HTR-8/SVneo (cell line): ENCODE measurements at regions not wholly inside any gene's neighbourhood (a gene's known extent, or its start where the extent isn't known, plus 50 kb on each side); places are given as distances from the start of the nearest gene placed in this dataset.

Experiments used
- DNase-seq: peaks from one replicate; pipeline ENCODE4 v3.0.0; 2011; ENCODE audit warnings: low spot score, mixed read lengths; ENCODE audit not compliant: insufficient read length
- FAIRE-seq: peaks from 2 replicates; lab custom pipeline; 2011; peaks lifted over from hg19 to GRCh38; lab: Jason Lieb, UNC

GRCh38 chr3:194998948-194999347, 272.0 kb downstream of the XXYLT1 start:
- DNase-seq (no peak), FAIRE-seq (no peak)

- DNase-seq (no peak), FAIRE-seq (no peak)
Measured at GRCh38 chr3:194999491-194999890, 271.5 kb downstream of the XXYLT1 start.

- no peak for FAIRE-seq
- no peak for DNase-seq
Measured at GRCh38 chr3:195001261-195001660, 269.7 kb downstream of the XXYLT1 start.

GRCh38 chr3:195001961-195002861, 268.7 kb downstream of the XXYLT1 start:
- DNase-seq (peak; percentile 81), FAIRE-seq (peak; percentile 87)

- no peak for FAIRE-seq
- no peak for DNase-seq
Measured at GRCh38 chr3:195003006-195003892, 267.7 kb downstream of the XXYLT1 start.

GRCh38 chr3:195003893-195004289, 267.1 kb downstream of the XXYLT1 start:
- DNase-seq: no peak
- FAIRE-seq: no peak

- FAIRE-seq (no peak), DNase-seq (no peak)
Measured at GRCh38 chr3:195004512-195005250, 266.3 kb downstream of the XXYLT1 start.

- FAIRE-seq (no peak), DNase-seq (no peak)
Measured at GRCh38 chr3:195005251-195005620, 265.7 kb downstream of the XXYLT1 start.

GRCh38 chr3:195005759-195006510, 265.0 kb downstream of the XXYLT1 start:
- DNase-seq (no peak), FAIRE-seq (no peak)

- FAIRE-seq (no peak), DNase-seq (no peak)
Measured at GRCh38 chr3:195007151-195007550, 263.8 kb downstream of the XXYLT1 start.

GRCh38 chr3:195007766-195008165, 263.2 kb downstream of the XXYLT1 start:
- DNase-seq (no peak), FAIRE-seq (no peak)

GRCh38 chr3:195008816-195009215, 262.1 kb downstream of the XXYLT1 start:
- DNase-seq (no peak), FAIRE-seq (no peak)

- DNase-seq (no peak), FAIRE-seq (no peak)
Measured at GRCh38 chr3:195009616-195010015, 261.3 kb downstream of the XXYLT1 start.

- DNase-seq (no peak), FAIRE-seq (no peak)
Measured at GRCh38 chr3:195010551-195011100, 260.3 kb downstream of the XXYLT1 start.

- no peak for FAIRE-seq
- DNase-seq: no peak
Measured at GRCh38 chr3:195011231-195011834, 259.6 kb downstream of the XXYLT1 start.

GRCh38 chr3:195012100-195012499, 258.9 kb downstream of the XXYLT1 start:
- FAIRE-seq (no peak), DNase-seq (no peak)

GRCh38 chr3:195012571-195012970, 258.4 kb downstream of the XXYLT1 start:
- FAIRE-seq (no peak), DNase-seq (no peak)

- FAIRE-seq: no peak
- no peak for DNase-seq
Measured at GRCh38 chr3:195013411-195014361, 257.3 kb downstream of the XXYLT1 start.
